ENCODE measurements at regions not wholly inside any gene's neighbourhood (a gene's known extent, or its start where the extent isn't known, plus 50 kb on each side); places are given as distances from the start of the nearest gene placed in this dataset.

DNA sequence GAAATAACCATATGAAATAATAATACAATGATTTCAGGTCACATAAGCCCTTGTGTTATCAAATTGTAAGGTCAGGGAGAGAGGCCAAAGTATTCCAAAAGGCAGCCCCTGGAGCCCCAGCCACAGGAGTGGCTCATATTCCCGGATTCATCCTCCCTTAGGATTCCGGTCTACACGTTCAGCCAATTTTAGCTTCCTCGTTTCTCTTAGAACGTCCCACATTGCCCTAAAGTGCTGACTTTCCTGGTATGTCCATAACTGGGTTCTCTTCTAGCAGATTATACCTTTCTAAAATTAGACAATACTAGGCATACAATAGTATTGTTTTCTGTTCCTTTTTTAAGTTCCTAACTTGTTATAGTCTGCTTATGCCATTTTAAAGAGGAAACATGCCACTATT is 192.7 kb upstream of the NOX3 start:
- TF ChIP-seq CTCF (conservative IDR thresholded peaks at IDR 0.05; ENCODE audit: low read depth, low read length) (no peak), POLR2A (IDR thresholded peaks at IDR 0.05; ENCODE audit: low read depth, low read length) (no peak), BHLHE40 (IDR thresholded peaks at IDR 0.05; ENCODE audit: low read depth, low read length) (no peak), CEBPB (IDR thresholded peaks at IDR 0.05; ENCODE audit: low read depth, low read length) (no peak), CHD1 (IDR thresholded peaks at IDR 0.05; ENCODE audit: low read depth, low read length) (no peak), RFX5 (IDR thresholded peaks at IDR 0.05; ENCODE audit: low read depth, low read length) (no peak), MAFK (IDR thresholded peaks at IDR 0.05; ENCODE audit: low read depth, low read length) (no peak), RAD21 (IDR thresholded peaks at IDR 0.05; ENCODE audit: low read length) (no peak)
- TF ChIP-seq, protein P1, sequence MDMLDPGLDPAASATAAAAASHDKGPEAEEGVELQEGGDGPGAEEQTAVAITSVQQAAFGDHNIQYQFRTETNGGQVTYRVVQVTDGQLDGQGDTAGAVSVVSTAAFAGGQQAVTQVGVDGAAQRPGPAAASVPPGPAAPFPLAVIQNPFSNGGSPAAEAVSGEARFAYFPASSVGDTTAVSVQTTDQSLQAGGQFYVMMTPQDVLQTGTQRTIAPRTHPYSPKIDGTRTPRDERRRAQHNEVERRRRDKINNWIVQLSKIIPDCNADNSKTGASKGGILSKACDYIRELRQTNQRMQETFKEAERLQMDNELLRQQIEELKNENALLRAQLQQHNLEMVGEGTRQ (IDR thresholded peaks at IDR 0.05; ENCODE audit: low read depth, low read length): no peak
- Histone ChIP-seq H3K4me3 (ENCODE audit: insufficient read depth, low read depth, low read length) (no peak overlapping the region), H2AK5ac (ENCODE audit: low read depth, low read length) (no peak overlapping the region), H2BK20ac (ENCODE audit: low read depth, low read length) (no peak overlapping the region), H3K18ac (ENCODE audit: low read depth, low read length) (no peak overlapping the region), H3K23ac (ENCODE audit: low read depth, low read length) (no peak overlapping the region), H3K36me3 (ENCODE audit: control insufficient read depth, insufficient read depth, low read length) (no peaks in the 10 kb centered on the region), H3K79me1 (ENCODE audit: low read depth in 1 of 2, low read length in 2 of 2) (no peaks in the 10 kb centered on the region), H2BK15ac (ENCODE audit: low read depth, low read length) (no peak overlapping the region), H3K56ac (ENCODE audit: extremely low read depth, insufficient read depth, low read length) (no peak overlapping the region), H3K14ac (replicated peaks; ENCODE audit: low read depth, low read length) (no peak overlapping the region), H3K4ac (ENCODE audit: low read depth, low read length) (no peak overlapping the region), H2AFZ (replicated peaks; ENCODE audit: low read length, poor library complexity) (no peak overlapping the region), H2BK5ac (ENCODE audit: low read depth, low read length, poor library complexity, severe bottlenecking) (no peak overlapping the region), H4K5ac (ENCODE audit: low read depth, low read length) (peak overlapping the region; percentile 4; the same call in 1 of the 2 replicates), H3K27me3 (ENCODE audit: control insufficient read depth, insufficient read depth, low read length) (no peaks in the 10 kb centered on the region), H4K20me1 (ENCODE audit: insufficient read depth, low read length) (no peaks in the 10 kb centered on the region), H2BK120ac (ENCODE audit: low read depth, low read length) (no peak overlapping the region), H3K4me1 (ENCODE audit: control insufficient read depth, insufficient read depth, low read length) (peaks cover 4% of the 10 kb centered on the region), H4K91ac (ENCODE audit: insufficient read depth, low read depth, low read length) (peak overlapping the region; percentile 4; the same call in 1 of the 2 replicates), H4K8ac (ENCODE audit: low read depth in 2 of 2, low read length in 2 of 2) (no peak overlapping the region), H2AK9ac (replicated peaks; ENCODE audit: low read depth, low read length, poor library complexity) (no peak overlapping the region), H3K9me3 (ENCODE audit: control insufficient read depth, insufficient read depth, low read length) (no peaks in the 10 kb centered on the region), H3K9ac (ENCODE audit: low read depth, low read length) (no peak overlapping the region), H3K9me1 (ENCODE audit: insufficient read depth, low read length) (no peaks in the 10 kb centered on the region), H3K4me2 (ENCODE audit: low read depth, low read length) (no peak overlapping the region), H3K27ac (ENCODE audit: insufficient read depth, low read length) (no peak overlapping the region)
- ATAC-seq (ENCODE audit: low read depth) (no peak), DNase-seq (no peak)
- ChIA-PET CTCF (no interaction called here), POLR2A (ENCODE audit: unreplicated experiment) (no interaction called here)
- no TSS peak for BruUV-seq (replicated peaks)
- dilution Hi-C loops (cut with HindIII; ENCODE audit: low sequenced_read_pairs, unreplicated experiment): no loop called here
- intact Hi-C loops (cut with micrococcal nuclease): no loop called here
- in situ Hi-C loops (cut with MboI; ENCODE audit: low sequenced_read_pairs): no loop called here
- WGBS, 2 experiments (ENCODE audit: extremely low coverage in 2 of 2, insufficient read length in 1 of 2): no CpG with 5 or more reads among the region's 5 CpGs
